Nephron (organoid): ENCODE measurements at regions not wholly inside any gene's neighbourhood (a gene's known extent, or its start where the extent isn't known, plus 50 kb on each side); places are given as distances from the start of the nearest gene placed in this dataset.

Experiments
- H3K27ac Mint-ChIP-seq, 3 experiments: 2 replicates each; pipeline ENCODE4 v1.8.0; 2020; ENCODE audit warnings: mixed read lengths in 3 of 3, mild to moderate bottlenecking in 2 of 3, moderate library complexity in 1 of 3
- H3K27me3 Mint-ChIP-seq: 2 replicates; pipeline ENCODE4 v1.8.0; 2021; ENCODE audit warnings: low read depth, mild to moderate bottlenecking, moderate library complexity, mixed read lengths
- H3K36me3 Mint-ChIP-seq: 2 replicates; pipeline ENCODE4 v1.8.0; 2020; ENCODE audit warnings: low read depth, mixed read lengths
- H3K4me1 Mint-ChIP-seq: 2 replicates; pipeline ENCODE4 v1.8.0; 2020; ENCODE audit warnings: mixed read lengths
- H3K4me3 Mint-ChIP-seq, 3 experiments: 2 replicates each; pipeline ENCODE4 v1.8.0; 2020; ENCODE audit warnings: mild to moderate bottlenecking in 3 of 3, mixed read lengths in 3 of 3, moderate library complexity in 2 of 3
- H3K9me3 Mint-ChIP-seq: 2 replicates; pipeline ENCODE4 v1.8.0; 2020; ENCODE audit warnings: mixed read lengths
- CTCF ChIP-seq, 3 experiments: fragments of 200-600 bp; sonication (generic); IDR thresholded peaks; one replicate each; pipeline ENCODE4 v1.5.0; 2021; ENCODE audit warnings: antibody characterized with exemption in 3 of 3; ENCODE audit not compliant: unreplicated experiment in 3 of 3

GRCh38 chr1:79196211-79196610 is 189.7 kb upstream of the ADGRL4 start:
- H3K4me3 Mint-ChIP-seq = no peak overlapping the region
- no peaks in the 10 kb centered on the region for H3K4me1 Mint-ChIP-seq
- no peaks in the 10 kb centered on the region for H3K9me3 Mint-ChIP-seq
- TF ChIP-seq CTCF (IDR thresholded peaks at IDR 0.05; ENCODE audit: unreplicated experiment in 3 of 3) = no peak
- H3K27me3 Mint-ChIP-seq = no peaks in the 10 kb centered on the region
- no peaks in the 10 kb centered on the region for H3K36me3 Mint-ChIP-seq
- no peak overlapping the region for H3K27ac Mint-ChIP-seq

DNA sequence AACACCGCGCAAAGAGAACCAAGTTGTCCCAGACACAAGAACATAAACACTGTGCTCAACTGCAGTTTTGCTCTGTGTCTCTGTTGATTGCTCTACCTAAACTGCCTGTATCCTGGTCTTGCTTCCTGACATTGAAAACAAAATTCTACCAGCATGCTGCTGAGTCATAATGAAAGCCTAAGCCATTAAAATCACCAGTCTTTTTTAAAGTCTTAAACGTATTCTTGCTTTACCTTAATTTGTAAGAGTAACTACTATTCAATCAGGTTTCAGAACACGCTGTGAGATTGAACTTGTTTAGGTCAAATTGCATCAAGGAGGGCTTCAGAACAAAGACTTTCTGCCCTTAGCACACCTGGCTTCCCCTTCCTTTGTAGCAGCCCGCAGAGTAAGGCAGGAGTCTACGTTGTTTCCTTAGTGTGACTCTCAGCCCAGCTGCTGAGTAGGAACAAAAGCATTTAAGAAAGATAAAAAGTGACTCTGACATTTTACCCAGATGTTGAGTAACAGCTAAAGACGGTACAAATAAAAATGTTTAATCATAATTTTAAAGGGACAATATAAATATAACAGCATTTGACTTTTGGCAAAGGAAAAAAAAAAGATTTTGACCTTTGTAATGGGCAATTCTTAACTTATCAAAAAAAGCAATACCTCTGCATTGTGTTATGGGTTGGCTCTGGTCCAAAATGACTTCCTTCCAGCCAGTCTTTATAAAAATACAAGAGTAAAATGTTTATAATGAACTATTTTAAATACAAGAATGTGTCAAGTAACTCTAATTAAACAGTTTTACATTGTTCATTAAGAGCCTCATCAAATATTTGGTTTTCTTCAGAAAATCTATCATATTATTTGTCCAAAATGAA is 186.9 kb upstream of the ADGRL4 start:
- Mint-ChIP-seq H3K36me3 (no peaks in the 10 kb centered on the region), H3K27ac (peak overlapping the region; percentile 6 to 60 (median 23)), H3K4me3 (no peak overlapping the region), H3K4me1 (no peaks in the 10 kb centered on the region), H3K9me3 (no peaks in the 10 kb centered on the region), H3K27me3 (peaks cover 4% of the 10 kb centered on the region)
- no peak for TF ChIP-seq CTCF (IDR thresholded peaks at IDR 0.05; ENCODE audit: unreplicated experiment in 3 of 3)

DNA sequence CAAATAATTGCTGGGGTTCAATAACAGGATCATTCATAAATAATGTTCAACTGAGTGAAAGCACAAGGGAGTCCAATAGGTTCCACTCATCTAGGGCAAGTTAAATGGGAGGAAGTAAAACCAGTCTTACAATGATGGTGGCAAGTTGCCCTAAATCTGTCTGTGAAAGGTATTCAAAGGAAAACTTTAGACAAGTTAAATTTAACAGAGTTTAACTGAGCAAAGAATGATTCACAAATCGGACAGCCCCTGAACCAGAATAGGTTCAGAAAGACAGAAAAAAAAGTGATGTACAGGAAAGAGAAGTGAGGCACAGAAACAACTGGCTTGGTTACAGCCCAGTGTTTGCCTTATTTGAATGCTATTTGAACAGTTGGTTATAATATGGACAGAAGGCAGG is 183.5 kb upstream of the ADGRL4 start:
- Mint-ChIP-seq H3K4me3 (no peak overlapping the region), H3K9me3 (no peaks in the 10 kb centered on the region), H3K27me3 (peaks cover 4% of the 10 kb centered on the region)

GRCh38 chr1:79188337-79188736 is 181.8 kb upstream of the ADGRL4 start:
- no peaks in the 10 kb centered on the region for H3K4me1 Mint-ChIP-seq
- no peak overlapping the region for H3K4me3 Mint-ChIP-seq
- no peaks in the 10 kb centered on the region for H3K36me3 Mint-ChIP-seq
- TF ChIP-seq CTCF (IDR thresholded peaks at IDR 0.05; ENCODE audit: unreplicated experiment in 3 of 3) = no peak
- no peaks in the 10 kb centered on the region for H3K9me3 Mint-ChIP-seq
- peak overlapping the region in 2 of 3 experiments; percentile 18 to 54 for H3K27ac Mint-ChIP-seq
- peaks cover 4% of the 10 kb centered on the region for H3K27me3 Mint-ChIP-seq

More for the DNA sequence above, 183.5 kb upstream of the ADGRL4 start:
- TF ChIP-seq CTCF (IDR thresholded peaks at IDR 0.05; ENCODE audit: unreplicated experiment in 3 of 3) = no peak
- H3K36me3 Mint-ChIP-seq = no peaks in the 10 kb centered on the region
- no peak overlapping the region for H3K27ac Mint-ChIP-seq
- no peaks in the 10 kb centered on the region for H3K4me1 Mint-ChIP-seq

DNA sequence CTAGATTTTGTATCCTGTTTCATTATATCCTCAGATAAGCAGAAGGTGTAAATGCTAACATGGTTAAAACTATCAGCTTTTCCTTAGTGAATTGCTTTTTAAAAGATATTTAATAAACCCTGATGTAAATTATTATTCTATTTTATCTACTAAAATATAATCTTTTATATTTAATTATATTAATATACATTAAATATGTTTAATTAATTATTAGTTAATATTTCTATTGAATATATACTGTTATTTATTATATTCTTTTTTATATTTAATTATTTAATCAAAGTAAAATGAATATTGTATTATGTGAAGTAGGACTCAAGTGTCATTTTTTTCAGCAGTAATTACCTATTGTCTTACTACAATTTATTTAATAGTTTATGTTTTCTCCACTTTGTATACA is 179.7 kb upstream of the ADGRL4 start:
- no peaks in the 10 kb centered on the region for H3K36me3 Mint-ChIP-seq
- H3K9me3 Mint-ChIP-seq = no peaks in the 10 kb centered on the region
- no peak overlapping the region for H3K27ac Mint-ChIP-seq
- TF ChIP-seq CTCF (IDR thresholded peaks at IDR 0.05; ENCODE audit: unreplicated experiment in 3 of 3) = no peak
- H3K4me1 Mint-ChIP-seq = no peaks in the 10 kb centered on the region
- no peak overlapping the region for H3K4me3 Mint-ChIP-seq
- peaks cover 4% of the 10 kb centered on the region for H3K27me3 Mint-ChIP-seq

GRCh38 chr1:79177844-79178243 is 171.3 kb upstream of the ADGRL4 start:
- Mint-ChIP-seq H3K9me3 (peaks cover 7% of the 10 kb centered on the region), H3K4me1 (no peaks in the 10 kb centered on the region), H3K36me3 (no peaks in the 10 kb centered on the region), H3K27ac (no peak overlapping the region), H3K27me3 (no peaks in the 10 kb centered on the region), H3K4me3 (no peak overlapping the region)
- TF ChIP-seq CTCF (IDR thresholded peaks at IDR 0.05; ENCODE audit: unreplicated experiment in 3 of 3) = no peak
